Gastrocnemius medialis (tissue), 4 donors: ENCODE measurements at regions not wholly inside any gene's neighbourhood (a gene's known extent, or its start where the extent isn't known, plus 50 kb on each side); places are given as distances from the start of the nearest gene placed in this dataset.

ENCODE experiments used
- ATAC-seq, 2 donors: fragments of 150-250 bp; one replicate each; pipeline ENCODE4 v1.9.1; 2016
- DNase-seq, 2 donors: peaks; one replicate each; pipeline ENCODE4 v3.0.0-alpha.2; 2019
- H3K27ac ChIP-seq, 4 donors: fragments of 200-600 bp; sonication (generic); 1 replicate in 1 of 4; 2 replicates in 3 of 4; pipeline ENCODE4 v1.5.1; 2016 to 2018; ENCODE audit warnings: mild to moderate bottlenecking in 2 of 4, moderate library complexity in 1 of 4
- H3K27me3 ChIP-seq, 3 donors: fragments of 200-600 bp; sonication (generic) in 2 of 3; 1 replicate in 1 of 3; 2 replicates in 2 of 3; pipeline versions ENCODE4 v1.5.1 to v1.6.0; 2016 to 2019; ENCODE audit warnings: mild to moderate bottlenecking in 1 of 3, moderate library complexity in 1 of 3
- H3K36me3 ChIP-seq, 2 donors: fragments of 200-600 bp; sonication (generic) in 1 of 2; one replicate each; pipeline ENCODE4 v1.5.1; 2017 to 2018
- H3K4me1 ChIP-seq, 2 donors: fragments of 200-600 bp; sonication (generic) in 1 of 2; one replicate each; pipeline ENCODE4 v1.5.1; 2016 to 2017; ENCODE audit warnings: mild to moderate bottlenecking in 2 of 2
- H3K4me3 ChIP-seq, 4 donors: fragments of 200-600 bp; sonication (generic) in 3 of 4; 1 replicate in 1 of 4; 2 replicates in 3 of 4; pipeline ENCODE4 v1.5.1; 2016 to 2019; ENCODE audit warnings: mild to moderate bottlenecking in 2 of 4
- H3K9me3 ChIP-seq, 3 donors: fragments of 200-600 bp; sonication (generic) in 2 of 3; 1 replicate in 1 of 3; 2 replicates in 2 of 3; pipeline ENCODE4 v1.5.1; 2016 to 2019
- CTCF ChIP-seq, 5 experiments: fragments of 450-650 bp in 3 of 5; fragments of 200-600 bp in 2 of 5; sonication (generic) in 2 of 5; IDR thresholded peaks in 4 of 5; conservative IDR thresholded peaks in 1 of 5; 1 replicate in 4 of 5; 2 replicates in 1 of 5; pipeline ENCODE4 v1.5.1; 2016 to 2019; ENCODE audit warnings: antibody characterized with exemption in 5 of 5, mild to moderate bottlenecking in 3 of 5, moderate library complexity in 3 of 5
- POLR2A ChIP-seq, 2 donors: fragments of 450-650 bp; IDR thresholded peaks; one replicate each; pipeline ENCODE4 v1.6.1; 2017; ENCODE audit warnings: antibody characterized with exemption in 2 of 2, mild to moderate bottlenecking in 2 of 2, moderate library complexity in 2 of 2
- in situ Hi-C, 4 donors: fragments of 200-750 bp; cut with MboI; loops; one replicate each; pipeline versions ENCODE4 v1.15.0 to v1.8.0; 2017; ENCODE audit warnings: low sequenced_read_pairs in 4 of 4
- intact Hi-C: fragments of 100-400 bp; cut with DNase I; formaldehyde crosslinking; loops from one replicate; pipeline ENCODE4 v1.15.1; 2023; ENCODE audit warnings: low total_unique reads

- H3K9me3 ChIP-seq = no peaks in the 10 kb centered on the region
- DNase-seq (no peak), ATAC-seq (no peak)
- no peaks in the 10 kb centered on the region for H3K27me3 ChIP-seq
- H3K27ac ChIP-seq = no peak overlapping the region
- intact Hi-C loops = no loop called here
- TF ChIP-seq POLR2A (IDR thresholded peaks at IDR 0.05) (no peak), CTCF (IDR thresholded peaks at IDR 0.05 in 4 of 5, conservative IDR thresholded peaks at IDR 0.05 in 1 of 5) (no peak)
- no peaks in the 10 kb centered on the region for H3K4me1 ChIP-seq
- H3K36me3 ChIP-seq = no peaks in the 10 kb centered on the region
- in situ Hi-C loops = no loop called here
- H3K4me3 ChIP-seq = no peak overlapping the region
These were observed 64.8 kb upstream of the GOLGA8B start for GRCh38 chr15:34648294-34648631.

GRCh38 chr15:34647569-34648293 lies 64.3 kb upstream of the GOLGA8B start:
- no peak for DNase-seq
- no peak overlapping the region for H3K27ac ChIP-seq
- intact Hi-C loops = no loop called here
- H3K4me3 ChIP-seq = no peak overlapping the region
- in situ Hi-C loops = no loop called here
- H3K27me3 ChIP-seq = no peaks in the 10 kb centered on the region
- H3K4me1 ChIP-seq = no peaks in the 10 kb centered on the region
- no peak for ATAC-seq
- no peak for TF ChIP-seq CTCF (IDR thresholded peaks at IDR 0.05 in 4 of 5, conservative IDR thresholded peaks at IDR 0.05 in 1 of 5)
- no peak for TF ChIP-seq POLR2A (IDR thresholded peaks at IDR 0.05)
- H3K36me3 ChIP-seq = no peaks in the 10 kb centered on the region
- H3K9me3 ChIP-seq = no peaks in the 10 kb centered on the region

GRCh38 chr15:34646918-34647317 lies 63.5 kb upstream of the GOLGA8B start:
- Histone ChIP-seq H3K27ac (no peak overlapping the region), H3K4me1 (no peaks in the 10 kb centered on the region), H3K4me3 (no peak overlapping the region), H3K27me3 (no peaks in the 10 kb centered on the region), H3K36me3 (no peaks in the 10 kb centered on the region), H3K9me3 (no peaks in the 10 kb centered on the region)
- TF ChIP-seq POLR2A (IDR thresholded peaks at IDR 0.05) = no peak
- no peak for TF ChIP-seq CTCF (IDR thresholded peaks at IDR 0.05 in 4 of 5, conservative IDR thresholded peaks at IDR 0.05 in 1 of 5)
- intact Hi-C loops = no loop called here
- in situ Hi-C loops = no loop called here
- DNase-seq (no peak), ATAC-seq (no peak)

DNA sequence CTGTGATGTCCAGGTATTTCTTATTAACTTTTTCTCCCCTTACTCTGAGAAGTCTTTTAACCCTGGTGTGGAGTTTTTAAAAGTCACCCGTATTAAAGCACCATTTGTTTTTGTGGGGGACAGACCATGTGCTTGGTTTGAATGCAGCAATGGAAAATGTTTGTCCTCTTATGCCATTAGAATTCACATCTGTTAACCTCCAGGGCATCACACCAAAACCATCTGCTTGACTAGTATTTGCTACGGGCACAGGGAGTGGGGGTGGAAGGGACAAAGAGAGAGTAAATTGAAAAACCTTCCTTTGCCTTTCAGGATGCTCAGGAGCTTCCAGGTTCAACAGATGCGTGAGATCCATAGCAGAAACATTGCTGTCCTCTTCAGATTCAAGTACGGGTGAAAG lies 61.4 kb upstream of the GOLGA8B start:
- Histone ChIP-seq H3K27ac (no peak overlapping the region), H3K4me3 (no peak overlapping the region), H3K36me3 (no peaks in the 10 kb centered on the region), H3K9me3 (no peaks in the 10 kb centered on the region), H3K4me1 (no peaks in the 10 kb centered on the region), H3K27me3 (no peaks in the 10 kb centered on the region)
- in situ Hi-C loops (no loop called here), intact Hi-C loops (no loop called here)
- TF ChIP-seq POLR2A (IDR thresholded peaks at IDR 0.05) = no peak
- TF ChIP-seq CTCF (IDR thresholded peaks at IDR 0.05 in 4 of 5, conservative IDR thresholded peaks at IDR 0.05 in 1 of 5) = no peak
- DNase-seq (no peak), ATAC-seq (no peak)

- Histone ChIP-seq H3K4me3 (no peak overlapping the region), H3K4me1 (no peaks in the 10 kb centered on the region), H3K27ac (no peak overlapping the region), H3K36me3 (no peaks in the 10 kb centered on the region), H3K27me3 (no peaks in the 10 kb centered on the region), H3K9me3 (no peaks in the 10 kb centered on the region)
- no peak for TF ChIP-seq CTCF (IDR thresholded peaks at IDR 0.05 in 4 of 5, conservative IDR thresholded peaks at IDR 0.05 in 1 of 5)
- no peak for TF ChIP-seq POLR2A (IDR thresholded peaks at IDR 0.05)
- ATAC-seq (no peak), DNase-seq (no peak)
- intact Hi-C loops (no loop called here), in situ Hi-C loops (no loop called here)
These were observed 60.6 kb upstream of the GOLGA8B start for GRCh38 chr15:34644061-34644460.
